ENCODE measurements at regions not wholly inside any gene's neighbourhood (a gene's known extent, or its start where the extent isn't known, plus 50 kb on each side); places are given as distances from the start of the nearest gene placed in this dataset.

DNA sequence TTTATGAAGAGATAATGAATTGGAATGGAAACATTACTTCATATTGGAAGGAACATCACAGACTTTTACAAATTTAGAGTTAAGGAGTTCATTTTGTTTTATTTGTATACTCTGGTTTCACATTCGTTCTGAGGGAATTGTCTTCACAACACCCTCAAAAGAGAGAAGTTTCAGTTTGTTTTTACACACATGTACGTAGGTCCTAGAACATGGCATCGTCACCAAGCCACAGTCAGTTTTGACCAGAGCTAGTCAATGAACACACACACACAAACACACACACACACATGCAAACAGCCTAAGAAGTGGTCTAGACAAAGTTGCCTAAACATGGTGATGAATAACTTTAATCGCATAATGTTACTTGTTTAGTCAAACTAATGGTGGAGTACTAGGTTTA lies 427.9 kb upstream of the BCHE start:
- H3K9me3 ChIP-seq (replicated peaks; ENCODE audit: control insufficient read depth, insufficient read depth, low read depth, low read length) = no peaks in the 10 kb centered on the region
- H3K4me3 ChIP-seq = no peak overlapping the region
- H3K4me2 ChIP-seq (ENCODE audit: insufficient read depth, low read length) = peak overlapping the region; percentile 39
- H3K27ac ChIP-seq (ENCODE audit: extremely low read depth, low read depth, low read length) = peak overlapping the region; percentile 43; the same call in 2 of the 3 replicates
- TF ChIP-seq CAMTA2 (CRISPR knock-in tag; conservative IDR thresholded peaks at IDR 0.05) = no peak
- TF ChIP-seq ZNF274 (IDR thresholded peaks at IDR 0.05; ENCODE audit: borderline replicate concordance, low read depth, low read length) = no peak
- TF ChIP-seq, protein P1, sequence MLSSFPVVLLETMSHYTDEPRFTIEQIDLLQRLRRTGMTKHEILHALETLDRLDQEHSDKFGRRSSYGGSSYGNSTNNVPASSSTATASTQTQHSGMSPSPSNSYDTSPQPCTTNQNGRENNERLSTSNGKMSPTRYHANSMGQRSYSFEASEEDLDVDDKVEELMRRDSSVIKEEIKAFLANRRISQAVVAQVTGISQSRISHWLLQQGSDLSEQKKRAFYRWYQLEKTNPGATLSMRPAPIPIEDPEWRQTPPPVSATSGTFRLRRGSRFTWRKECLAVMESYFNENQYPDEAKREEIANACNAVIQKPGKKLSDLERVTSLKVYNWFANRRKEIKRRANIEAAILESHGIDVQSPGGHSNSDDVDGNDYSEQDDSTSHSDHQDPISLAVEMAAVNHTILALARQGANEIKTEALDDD (IDR thresholded peaks at IDR 0.05) = peak; percentile 38; the same call in 1 of the 2 replicates
- H3K9me1 ChIP-seq (ENCODE audit: control insufficient read depth, insufficient read depth, low read length) = no peaks in the 10 kb centered on the region
- H3K36me3 ChIP-seq (ENCODE audit: control insufficient read depth, insufficient read depth, low read length) = no peaks in the 10 kb centered on the region
- DNase-seq (ENCODE audit: extremely low read depth in 1 of 4, low spot score in 3 of 4) = no peak
- no peak for FAIRE-seq
- WGBS (ENCODE audit: insufficient coverage, low coverage, missing lambda C conversion rate) = 0% methylated on average over 4 of the region's 4 CpGs
- H2AFZ ChIP-seq (ENCODE audit: low read depth, low read length) = peak overlapping the region; percentile 70
- H3K4me1 ChIP-seq (replicated peaks in 1 of 2; ENCODE audit: control insufficient read depth in 2 of 2, insufficient read depth in 2 of 2, low read length in 2 of 2) = no peaks in the 10 kb centered on the region
- no peaks in the 10 kb centered on the region for H3K79me2 ChIP-seq (ENCODE audit: control insufficient read depth, insufficient read depth, low read length)
- H4K20me1 ChIP-seq (replicated peaks; ENCODE audit: control insufficient read depth, insufficient read depth, low read length) = no peaks in the 10 kb centered on the region
- BruUV-seq (replicated peaks) = no TSS peak
- H3K27me3 ChIP-seq (ENCODE audit: control insufficient read depth in 2 of 2, insufficient read depth in 2 of 2, low read length in 2 of 2) = no peaks in the 10 kb centered on the region
- in situ Hi-C loops (cut with MboI) (no loop called here), intact Hi-C loops (cut with micrococcal nuclease) (no loop called here)
- POLR2A ChIA-PET = no interaction called here
- CTCF ChIA-PET (ENCODE audit: low intra/inter-chr PET ratio) = no interaction called here
- ATAC-seq = peak; percentile 22; the same call in 2 of the 3 replicates
- H3K9ac ChIP-seq (ENCODE audit: insufficient read depth in 1 of 2, low read depth in 2 of 2, low read length in 2 of 2) = peak overlapping the region in 1 of 2 experiments; percentile 14; a peak in 2 of 4 replicates

GRCh38 chr3:166263460-166263859 lies 426.2 kb upstream of the BCHE start:
- POLR2A ChIA-PET = interaction anchor here (0.6 kb wide), 1 partner anchor 368 kb away, joined by 3 read pairs; no protein-coding TSS in a partner anchor
- Histone ChIP-seq H3K27me3 (ENCODE audit: control insufficient read depth in 2 of 2, insufficient read depth in 2 of 2, low read length in 2 of 2) (no peaks in the 10 kb centered on the region), H3K4me3 (no peak overlapping the region), H3K4me2 (ENCODE audit: insufficient read depth, low read length) (no peak overlapping the region), H3K36me3 (ENCODE audit: control insufficient read depth, insufficient read depth, low read length) (no peaks in the 10 kb centered on the region), H3K9me3 (replicated peaks; ENCODE audit: control insufficient read depth, insufficient read depth, low read depth, low read length) (no peaks in the 10 kb centered on the region), H4K20me1 (replicated peaks; ENCODE audit: control insufficient read depth, insufficient read depth, low read length) (no peaks in the 10 kb centered on the region), H3K9me1 (ENCODE audit: control insufficient read depth, insufficient read depth, low read length) (no peaks in the 10 kb centered on the region), H3K79me2 (ENCODE audit: control insufficient read depth, insufficient read depth, low read length) (no peaks in the 10 kb centered on the region), H3K9ac (ENCODE audit: insufficient read depth in 1 of 2, low read depth in 2 of 2, low read length in 2 of 2) (no peak overlapping the region; a peak in 1 of 4 replicates), H3K4me1 (replicated peaks in 1 of 2; ENCODE audit: control insufficient read depth in 2 of 2, insufficient read depth in 2 of 2, low read length in 2 of 2) (no peaks in the 10 kb centered on the region), H2AFZ (ENCODE audit: low read depth, low read length) (0 out of 2 replicates have a peak overlapping the region, but pooled peaks have one; percentile 9), H3K27ac (ENCODE audit: extremely low read depth, low read depth, low read length) (no peak overlapping the region)
- intact Hi-C loops (cut with micrococcal nuclease) (no loop called here), in situ Hi-C loops (cut with MboI) (no loop called here)
- DNase-seq (ENCODE audit: extremely low read depth in 1 of 4, low spot score in 3 of 4) = peak in 1 of 4 experiments; percentile 8
- peak; percentile 81 for ATAC-seq
- 8% methylated on average over 2 of the region's 2 CpGs for WGBS (ENCODE audit: insufficient coverage, low coverage, missing lambda C conversion rate)
- no TSS peak for BruUV-seq (replicated peaks)
- CTCF ChIA-PET (ENCODE audit: low intra/inter-chr PET ratio) = no interaction called here
- FAIRE-seq = no peak
- TF ChIP-seq RAD21 (CRISPR knock-in tag; conservative IDR thresholded peaks at IDR 0.05 in 1 of 2, IDR thresholded peaks at IDR 0.05 in 1 of 2) (peak; percentile 32 to 60), HSF4 (CRISPR knock-in tag; IDR thresholded peaks at IDR 0.05; ENCODE audit: borderline replicate concordance) (no peak)

Measured in K562 (cell line).